Fibroblast of lung (primary cell): ENCODE measurements at regions not wholly inside any gene's neighbourhood (a gene's known extent, or its start where the extent isn't known, plus 50 kb on each side); places are given as distances from the start of the nearest gene placed in this dataset.

Source experiments
- DNase-seq, 2 donors: peaks; one replicate each; pipeline versions ENCODE4 v3.0.0 to v3.0.0-alpha.2; 2010; ENCODE audit warnings: low read depth in 2 of 2
- H2AFZ ChIP-seq: 2 replicates; pipeline ENCODE4 v1.5.1; 2012; ENCODE audit warnings: low read length, control low read depth, inconsistent platforms
- H3K27ac ChIP-seq: 2 replicates; pipeline ENCODE4 v1.5.1; 2011; ENCODE audit warnings: low read length, control low read depth; ENCODE audit not compliant: insufficient read depth
- H3K27me3 ChIP-seq: 2 replicates; pipeline ENCODE4 v1.5.1; 2011; ENCODE audit warnings: mild to moderate bottlenecking, low read length; ENCODE audit not compliant: control insufficient read depth, insufficient read depth
- H3K36me3 ChIP-seq: 2 replicates; pipeline ENCODE4 v1.5.1; 2011; ENCODE audit warnings: low read length; ENCODE audit not compliant: control insufficient read depth, insufficient read depth
- H3K4me1 ChIP-seq: 2 replicates; pipeline ENCODE4 v1.5.1; 2011; ENCODE audit warnings: low read length; ENCODE audit not compliant: control insufficient read depth, insufficient read depth; ENCODE audit errors: extremely low read depth
- H3K4me2 ChIP-seq: 2 replicates; pipeline ENCODE4 v1.5.1; 2011; ENCODE audit warnings: low read length, control low read depth; ENCODE audit not compliant: insufficient read depth; ENCODE audit errors: extremely low read depth
- H3K4me3 ChIP-seq, 4 experiments: fragments of 200-600 bp in 1 of 4; sonication (generic) in 1 of 4; replicated peaks in 1 of 4; 2 replicates each; pipeline ENCODE4 v1.5.1; 2011 to 2016; ENCODE audit warnings: low read length in 4 of 4, low read depth in 3 of 4, mild to moderate bottlenecking in 3 of 4, control low read depth in 2 of 4, inconsistent platforms in 1 of 4, mixed read lengths in 1 of 4; ENCODE audit not compliant: insufficient read depth in 1 of 4; ENCODE audit errors: control extremely low read depth in 1 of 4
- H3K79me2 ChIP-seq: 2 replicates; pipeline ENCODE4 v1.5.1; 2012; ENCODE audit warnings: mild to moderate bottlenecking, low read length, inconsistent platforms; ENCODE audit not compliant: control insufficient read depth, insufficient read depth
- H3K9ac ChIP-seq: 2 replicates; pipeline ENCODE4 v1.5.1; 2011; ENCODE audit warnings: mild to moderate bottlenecking, low read length, control low read depth; ENCODE audit not compliant: insufficient read depth
- H3K9me3 ChIP-seq: 2 replicates; pipeline ENCODE4 v1.5.1; 2012; ENCODE audit warnings: low read depth, low read length; ENCODE audit not compliant: control insufficient read depth, insufficient read depth
- H4K20me1 ChIP-seq: 2 replicates; pipeline ENCODE4 v1.5.1; 2011; ENCODE audit warnings: low read length; ENCODE audit not compliant: control insufficient read depth, insufficient read depth; ENCODE audit errors: extremely low read depth
- CTCF ChIP-seq, 2 donors: IDR thresholded peaks in 1 of 2; conservative IDR thresholded peaks in 1 of 2; 1 replicate in 1 of 2; 2 replicates in 1 of 2; pipeline ENCODE4 v1.5.1; 2011 to 2012; ENCODE audit warnings: low read length in 2 of 2, control low read depth in 1 of 2, inconsistent platforms in 1 of 2, low read depth in 1 of 2, mild to moderate bottlenecking in 1 of 2
- EZH2 ChIP-seq: IDR thresholded peaks from 2 replicates; pipeline ENCODE4 v1.5.1; 2012; ENCODE audit warnings: low read length, control low read depth, mild to moderate bottlenecking; ENCODE audit errors: missing control alignments

- DNase-seq = no peak
- Histone ChIP-seq H3K4me2 (no peak overlapping the region), H3K79me2 (no peaks in the 10 kb centered on the region), H3K27me3 (no peaks in the 10 kb centered on the region), H4K20me1 (no peaks in the 10 kb centered on the region), H3K4me3 (no peak overlapping the region), H3K9ac (no peak overlapping the region), H2AFZ (no peak overlapping the region), H3K4me1 (no peaks in the 10 kb centered on the region), H3K9me3 (no peaks in the 10 kb centered on the region), H3K27ac (no peak overlapping the region), H3K36me3 (no peaks in the 10 kb centered on the region)
- TF ChIP-seq EZH2 (no peak), CTCF (conservative IDR thresholded peaks at IDR 0.05 in 1 of 2, IDR thresholded peaks at IDR 0.05 in 1 of 2; ENCODE audit: low read depth in 1 of 2, low read length in 2 of 2) (no peak)
Observed at GRCh38 chrX:131801066-131801465, 222.0 kb upstream of the STK26 start.

GRCh38 chrX:131801911-131802310 lies 221.2 kb upstream of the STK26 start:
- Histone ChIP-seq H3K27me3 (no peaks in the 10 kb centered on the region), H3K36me3 (no peaks in the 10 kb centered on the region), H4K20me1 (no peaks in the 10 kb centered on the region), H3K4me3 (no peak overlapping the region), H3K4me1 (no peaks in the 10 kb centered on the region), H3K4me2 (no peak overlapping the region), H3K9ac (no peak overlapping the region), H3K27ac (no peak overlapping the region), H3K9me3 (no peaks in the 10 kb centered on the region), H2AFZ (no peak overlapping the region), H3K79me2 (no peaks in the 10 kb centered on the region)
- no peak for DNase-seq
- TF ChIP-seq EZH2 = no peak
- TF ChIP-seq CTCF (conservative IDR thresholded peaks at IDR 0.05 in 1 of 2, IDR thresholded peaks at IDR 0.05 in 1 of 2; ENCODE audit: low read depth in 1 of 2, low read length in 2 of 2) = no peak

GRCh38 chrX:131802836-131803626 lies 220.1 kb upstream of the STK26 start:
- Histone ChIP-seq H4K20me1 (no peaks in the 10 kb centered on the region), H3K9me3 (no peaks in the 10 kb centered on the region), H3K4me1 (no peaks in the 10 kb centered on the region), H3K4me2 (peak overlapping the region; percentile 48), H3K27me3 (no peaks in the 10 kb centered on the region), H3K9ac (no peak overlapping the region), H3K79me2 (no peaks in the 10 kb centered on the region), H3K36me3 (no peaks in the 10 kb centered on the region), H2AFZ (no peak overlapping the region), H3K4me3 (no peak overlapping the region), H3K27ac (no peak overlapping the region)
- peak in 1 of 2 donors; percentile 25 for DNase-seq
- TF ChIP-seq CTCF (conservative IDR thresholded peaks at IDR 0.05 in 1 of 2, IDR thresholded peaks at IDR 0.05 in 1 of 2; ENCODE audit: low read depth in 1 of 2, low read length in 2 of 2) (no peak), EZH2 (no peak)
